ENCODE measurements at regions not wholly inside any gene's neighbourhood (a gene's known extent, or its start where the extent isn't known, plus 50 kb on each side); places are given as distances from the start of the nearest gene placed in this dataset.

GRCh38 chr13:81020010-81020409, 679.1 kb upstream of the SPRY2 start:
- intact Hi-C loops (cut with micrococcal nuclease): no loop called here
- no peaks in the 10 kb centered on the region for H4K20me1 ChIP-seq (ENCODE audit: insufficient read depth, low read length)
- no peak overlapping the region for H3K4me3 ChIP-seq (replicated peaks in 1 of 3; ENCODE audit: low read depth in 2 of 3, low read length in 3 of 3)
- Mint-ChIP-seq H3K27ac (no peak overlapping the region), H3K36me3 (no peaks in the 10 kb centered on the region), H3K4me3 (no peak overlapping the region), H3K9me3 (peaks cover 0 to 14% (median 8%) of the 10 kb centered on the region in 7 donors), H3K4me1 (no peaks in the 10 kb centered on the region), H3K27me3 (ENCODE audit: low read depth in 3 of 3) (no peaks in the 10 kb centered on the region)
- no CpG with 5 or more reads among the region's 2 CpGs for WGBS (ENCODE audit: insufficient coverage)
- DNase-seq: no peak
- H3K9ac ChIP-seq (ENCODE audit: insufficient read depth, low read length, poor library complexity, severe bottlenecking): no peak overlapping the region
- no peaks in the 10 kb centered on the region for H3K4me1 ChIP-seq (ENCODE audit: control insufficient read depth in 1 of 2, insufficient read depth in 2 of 2, low read length in 2 of 2)
- no peaks in the 10 kb centered on the region for H3K36me3 ChIP-seq (replicated peaks in 1 of 2; ENCODE audit: control insufficient read depth in 1 of 2, insufficient read depth in 2 of 2, low read length in 2 of 2)
- H3K4me2 ChIP-seq (replicated peaks; ENCODE audit: extremely low read depth, low read length, poor library complexity, severe bottlenecking): no peak overlapping the region
- no peak overlapping the region for H2AFZ ChIP-seq (ENCODE audit: insufficient read depth, low read depth, low read length, poor library complexity, severe bottlenecking)
- no peaks in the 10 kb centered on the region for H3K79me2 ChIP-seq (ENCODE audit: insufficient read depth, low read length)
- TF ChIP-seq, protein P1, sequence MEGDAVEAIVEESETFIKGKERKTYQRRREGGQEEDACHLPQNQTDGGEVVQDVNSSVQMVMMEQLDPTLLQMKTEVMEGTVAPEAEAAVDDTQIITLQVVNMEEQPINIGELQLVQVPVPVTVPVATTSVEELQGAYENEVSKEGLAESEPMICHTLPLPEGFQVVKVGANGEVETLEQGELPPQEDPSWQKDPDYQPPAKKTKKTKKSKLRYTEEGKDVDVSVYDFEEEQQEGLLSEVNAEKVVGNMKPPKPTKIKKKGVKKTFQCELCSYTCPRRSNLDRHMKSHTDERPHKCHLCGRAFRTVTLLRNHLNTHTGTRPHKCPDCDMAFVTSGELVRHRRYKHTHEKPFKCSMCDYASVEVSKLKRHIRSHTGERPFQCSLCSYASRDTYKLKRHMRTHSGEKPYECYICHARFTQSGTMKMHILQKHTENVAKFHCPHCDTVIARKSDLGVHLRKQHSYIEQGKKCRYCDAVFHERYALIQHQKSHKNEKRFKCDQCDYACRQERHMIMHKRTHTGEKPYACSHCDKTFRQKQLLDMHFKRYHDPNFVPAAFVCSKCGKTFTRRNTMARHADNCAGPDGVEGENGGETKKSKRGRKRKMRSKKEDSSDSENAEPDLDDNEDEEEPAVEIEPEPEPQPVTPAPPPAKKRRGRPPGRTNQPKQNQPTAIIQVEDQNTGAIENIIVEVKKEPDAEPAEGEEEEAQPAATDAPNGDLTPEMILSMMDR (IDR thresholded peaks at IDR 0.05): no peak
- H3K27ac ChIP-seq (ENCODE audit: low read depth in 1 of 2, low read length in 2 of 2): no peak overlapping the region
- H3K27me3 ChIP-seq (ENCODE audit: control insufficient read depth in 2 of 2, insufficient read depth in 2 of 2, low read length in 2 of 2): no peaks in the 10 kb centered on the region
- H3K9me3 ChIP-seq (replicated peaks in 1 of 2; ENCODE audit: control insufficient read depth in 1 of 2, insufficient read depth in 1 of 2, low read length in 2 of 2): peaks cover 0 to 10% of the 10 kb centered on the region in 2 donors

DNA sequence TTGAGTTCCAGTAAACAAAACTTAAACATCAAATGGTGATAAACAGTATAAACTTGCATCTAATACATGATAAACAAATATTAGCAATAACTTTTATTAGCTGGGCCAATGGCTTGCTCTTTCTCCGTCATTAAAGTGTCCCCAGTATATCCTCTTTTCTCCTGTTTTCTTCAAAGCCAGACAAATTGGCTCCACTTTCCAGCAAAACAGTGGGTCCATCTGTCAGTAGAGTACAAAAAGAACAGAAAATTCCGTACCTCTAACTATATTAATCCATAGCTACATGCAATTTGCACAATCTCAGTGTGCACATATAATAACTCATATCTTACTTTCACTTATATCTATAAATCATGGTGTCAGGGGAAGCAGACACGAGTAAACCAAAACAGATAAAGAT, 678.0 kb upstream of the SPRY2 start:
- Mint-ChIP-seq H3K4me3 (no peak overlapping the region), H3K27me3 (ENCODE audit: low read depth in 3 of 3) (no peaks in the 10 kb centered on the region), H3K27ac (no peak overlapping the region), H3K4me1 (no peaks in the 10 kb centered on the region), H3K36me3 (no peaks in the 10 kb centered on the region), H3K9me3 (peaks cover 0 to 21% (median 5%) of the 10 kb centered on the region in 7 donors)
- Histone ChIP-seq H2AFZ (ENCODE audit: insufficient read depth, low read depth, low read length, poor library complexity, severe bottlenecking) (no peak overlapping the region), H3K4me1 (ENCODE audit: control insufficient read depth in 1 of 2, insufficient read depth in 2 of 2, low read length in 2 of 2) (no peaks in the 10 kb centered on the region), H4K20me1 (ENCODE audit: insufficient read depth, low read length) (no peaks in the 10 kb centered on the region), H3K27me3 (ENCODE audit: control insufficient read depth in 2 of 2, insufficient read depth in 2 of 2, low read length in 2 of 2) (no peaks in the 10 kb centered on the region), H3K79me2 (ENCODE audit: insufficient read depth, low read length) (no peaks in the 10 kb centered on the region), H3K4me3 (replicated peaks in 1 of 3; ENCODE audit: low read depth in 2 of 3, low read length in 3 of 3) (no peak overlapping the region), H3K9ac (ENCODE audit: insufficient read depth, low read length, poor library complexity, severe bottlenecking) (no peak overlapping the region), H3K36me3 (replicated peaks in 1 of 2; ENCODE audit: control insufficient read depth in 1 of 2, insufficient read depth in 2 of 2, low read length in 2 of 2) (no peaks in the 10 kb centered on the region), H3K9me3 (replicated peaks in 1 of 2; ENCODE audit: control insufficient read depth in 1 of 2, insufficient read depth in 1 of 2, low read length in 2 of 2) (peaks cover 0 to 12% of the 10 kb centered on the region in 2 donors), H3K27ac (ENCODE audit: low read depth in 1 of 2, low read length in 2 of 2) (no peak overlapping the region), H3K4me2 (replicated peaks; ENCODE audit: extremely low read depth, low read length, poor library complexity, severe bottlenecking) (no peak overlapping the region)
- intact Hi-C loops (cut with micrococcal nuclease): no loop called here
- WGBS (ENCODE audit: insufficient coverage): 84% methylated on average over 2 of the region's 3 CpGs
- DNase-seq: no peak
- TF ChIP-seq, protein P1 (IDR thresholded peaks at IDR 0.05): no peak

Data from CD14-positive monocyte (primary cell).